H9 (cell line): ENCODE measurements at regions not wholly inside any gene's neighbourhood (a gene's known extent, or its start where the extent isn't known, plus 50 kb on each side); places are given as distances from the start of the nearest gene placed in this dataset.

ENCODE experiments used
- DNase-seq: peaks from one replicate; pipeline ENCODE4 v3.0.0-alpha.2; 2017
- H2AFZ ChIP-seq: one replicate; pipeline ENCODE4 v1.6.1; 2013; ENCODE audit warnings: mild to moderate bottlenecking, low read length, control low read depth, moderate library complexity
- H2AK5ac ChIP-seq: 2 replicates; pipeline ENCODE4 v1.6.1; 2013; ENCODE audit warnings: low read length, control low read depth, mixed read lengths; ENCODE audit not compliant: insufficient read length
- H2BK120ac ChIP-seq: one replicate; pipeline ENCODE4 v1.6.1; 2013; ENCODE audit warnings: low read depth, mild to moderate bottlenecking, low read length, control low read depth, inconsistent platforms; ENCODE audit not compliant: poor library complexity, severe bottlenecking
- H2BK12ac ChIP-seq: 2 replicates; pipeline ENCODE4 v1.6.1; 2013; ENCODE audit warnings: low read length, control low read depth, mixed read lengths, low read depth; ENCODE audit not compliant: insufficient read length
- H2BK15ac ChIP-seq: 2 replicates; pipeline ENCODE4 v1.6.1; 2013; ENCODE audit warnings: low read depth, low read length, control low read depth
- H2BK20ac ChIP-seq: one replicate; pipeline ENCODE4 v1.6.1; 2013; ENCODE audit warnings: low read depth, mild to moderate bottlenecking, low read length, control low read depth, inconsistent platforms; ENCODE audit not compliant: poor library complexity, severe bottlenecking
- H2BK5ac ChIP-seq: 2 replicates; pipeline ENCODE4 v1.6.1; 2013; ENCODE audit warnings: low read length, control low read depth, mixed read lengths; ENCODE audit not compliant: insufficient read length
- H3K14ac ChIP-seq: 2 replicates; pipeline ENCODE4 v1.6.1; 2013; ENCODE audit warnings: low read length, control low read depth; ENCODE audit not compliant: insufficient read depth
- H3K18ac ChIP-seq: 2 replicates; pipeline ENCODE4 v1.6.1; 2013; ENCODE audit warnings: low read depth, mild to moderate bottlenecking, mixed read lengths, low read length, control low read depth; ENCODE audit not compliant: insufficient read length
- H3K23ac ChIP-seq: 2 replicates; pipeline ENCODE4 v1.6.1; 2013; ENCODE audit warnings: low read length, control low read depth, mixed read lengths, low read depth; ENCODE audit not compliant: insufficient read length
- H3K23me2 ChIP-seq: 2 replicates; pipeline ENCODE4 v1.6.1; 2013; ENCODE audit warnings: low read depth, mild to moderate bottlenecking, mixed read lengths, low read length, control low read depth; ENCODE audit not compliant: insufficient read length, poor library complexity, severe bottlenecking
- H3K27ac ChIP-seq: 2 replicates; pipeline ENCODE4 v1.5.1; 2013; ENCODE audit warnings: low read length, control low read depth, mixed read lengths, low read depth; ENCODE audit not compliant: insufficient read length
- H3K27me3 ChIP-seq: 2 replicates; pipeline ENCODE4 v1.6.1; 2013; ENCODE audit warnings: low read length, control low read depth, inconsistent platforms; ENCODE audit not compliant: insufficient read depth
- H3K4ac ChIP-seq: 2 replicates; pipeline ENCODE4 v1.6.1; 2013; ENCODE audit warnings: low read depth, mild to moderate bottlenecking, control low read depth, inconsistent platforms, low read length, moderate library complexity
- H3K4me1 ChIP-seq: 2 replicates; pipeline ENCODE4 v1.6.1; 2013; ENCODE audit warnings: low read length, control low read depth, inconsistent platforms; ENCODE audit not compliant: insufficient read depth
- H3K4me2 ChIP-seq: 2 replicates; pipeline ENCODE4 v1.6.1; 2013; ENCODE audit warnings: low read length, control low read depth, mixed read lengths; ENCODE audit not compliant: insufficient read length, insufficient read depth
- H3K56ac ChIP-seq: 2 replicates; pipeline ENCODE4 v1.6.1; 2013; ENCODE audit warnings: low read depth, mild to moderate bottlenecking, mixed read lengths, low read length, control low read depth; ENCODE audit not compliant: insufficient read length
- H3K79me1 ChIP-seq: 2 replicates; pipeline ENCODE4 v1.6.1; 2013; ENCODE audit warnings: low read depth, mild to moderate bottlenecking, moderate library complexity, low read length, control low read depth, inconsistent platforms; ENCODE audit not compliant: insufficient read depth, poor library complexity, severe bottlenecking
- H3K79me2 ChIP-seq: 2 replicates; pipeline ENCODE4 v1.6.1; 2013; ENCODE audit warnings: low read length, control low read depth, inconsistent platforms; ENCODE audit not compliant: insufficient read depth
- H3K9ac ChIP-seq: 2 replicates; pipeline ENCODE4 v1.6.1; 2013; ENCODE audit warnings: low read length, control low read depth, mixed read lengths; ENCODE audit not compliant: insufficient read length; ENCODE audit errors: extremely low read depth
- H3K9me3 ChIP-seq: one replicate; pipeline ENCODE4 v1.6.1; 2013; ENCODE audit warnings: low read depth, low read length, inconsistent platforms; ENCODE audit not compliant: control insufficient read depth
- H3T11ph ChIP-seq: one replicate; pipeline ENCODE4 v1.6.1; 2013; ENCODE audit warnings: mild to moderate bottlenecking, low read length, control low read depth, inconsistent platforms
- H4K20me1 ChIP-seq: one replicate; pipeline ENCODE4 v1.6.1; 2013; ENCODE audit not compliant: control insufficient read depth, insufficient read length, insufficient read depth
- H4K5ac ChIP-seq: 2 replicates; pipeline ENCODE4 v1.6.1; 2013; ENCODE audit warnings: low read depth, mild to moderate bottlenecking, mixed read lengths, low read length, control low read depth; ENCODE audit not compliant: insufficient read length
- H4K8ac ChIP-seq: replicated peaks from 2 replicates; pipeline ENCODE4 v1.6.1; 2013; ENCODE audit warnings: low read length, control low read depth, mixed read lengths, low read depth; ENCODE audit not compliant: insufficient read length
- H4K91ac ChIP-seq: 2 replicates; pipeline ENCODE4 v1.6.1; 2013; ENCODE audit warnings: low read depth, mild to moderate bottlenecking, moderate library complexity, mixed read lengths, low read length, control low read depth; ENCODE audit not compliant: insufficient read length
- H3K27ac Mint-ChIP-seq, 3 experiments: 2 replicates in 2 of 3; 3 replicates in 1 of 3; pipeline ENCODE4 v1.8.0; 2020 to 2021; ENCODE audit warnings: mixed read lengths in 3 of 3, mild to moderate bottlenecking in 1 of 3, moderate library complexity in 1 of 3
- H3K27me3 Mint-ChIP-seq: 2 replicates; pipeline ENCODE4 v1.8.0; 2021; ENCODE audit warnings: low read depth, mild to moderate bottlenecking, moderate library complexity, mixed read lengths
- H3K36me3 Mint-ChIP-seq, 3 experiments: 2 replicates in 2 of 3; 3 replicates in 1 of 3; pipeline ENCODE4 v1.8.0; 2020 to 2021; ENCODE audit warnings: low read depth in 3 of 3, mixed read lengths in 3 of 3; ENCODE audit not compliant: insufficient read depth in 1 of 3
- H3K4me1 Mint-ChIP-seq, 2 experiments: 2 replicates each; pipeline ENCODE4 v1.8.0; 2020; ENCODE audit warnings: mixed read lengths in 2 of 2
- H3K4me3 Mint-ChIP-seq, 2 experiments: 2 replicates in 1 of 2; 3 replicates in 1 of 2; pipeline ENCODE4 v1.8.0; 2020 to 2021; ENCODE audit warnings: mild to moderate bottlenecking in 2 of 2, mixed read lengths in 2 of 2, moderate library complexity in 1 of 2
- H3K9me3 Mint-ChIP-seq, 2 experiments: 2 replicates in 1 of 2; 3 replicates in 1 of 2; pipeline ENCODE4 v1.8.0; 2020; ENCODE audit warnings: mild to moderate bottlenecking in 2 of 2, mixed read lengths in 2 of 2, moderate library complexity in 1 of 2
- CTCF ChIP-seq: fragments of 200-600 bp; sonication (generic); conservative IDR thresholded peaks from 3 replicates; pipeline ENCODE4 v1.8.0; 2021; ENCODE audit warnings: antibody characterized with exemption, mild to moderate bottlenecking
- WGBS: extraction: QIAGEN DNeasy Blood & Tissue Kit; methylation state at CpG from one replicate; pipeline ENCODE4 v1.1.7; 2013; ENCODE audit warnings: missing lambda C conversion rate, low lambda C conversion rate, mixed read lengths; ENCODE audit not compliant: insufficient read length; ENCODE audit errors: extremely low coverage; 5-methylcytosine and 5-hydroxymethylcytosine counted together

GRCh38 chr9:10855847-10856246, 243.0 kb upstream of the PTPRD start:
- Mint-ChIP-seq H3K27me3 (no peaks in the 10 kb centered on the region), H3K36me3 (peaks cover 0 to 5% (median 0%) of the 10 kb centered on the region in 3 experiments; a peak in 3 of 7 replicates), H3K9me3 (peaks cover 0 to 10% of the 10 kb centered on the region in 2 experiments; a peak in 2 of 5 replicates), H3K4me3 (no peak overlapping the region), H3K4me1 (peaks cover 0 to 3% of the 10 kb centered on the region in 2 experiments; a peak in 2 of 4 replicates), H3K27ac (no peak overlapping the region)
- H3K23me2 ChIP-seq = no peaks in the 10 kb centered on the region
- WGBS = no CpG with 5 or more reads among the region's 1 CpG
- H3K14ac ChIP-seq = no peak overlapping the region
- H3K4me2 ChIP-seq = no peak overlapping the region
- H2BK120ac ChIP-seq = no peak overlapping the region
- no peak overlapping the region for H3K9ac ChIP-seq
- H3K79me2 ChIP-seq = no peaks in the 10 kb centered on the region
- H2AK5ac ChIP-seq = no peak overlapping the region
- no peak overlapping the region for H3K18ac ChIP-seq
- no peak overlapping the region for H4K8ac ChIP-seq
- no peak overlapping the region for H3K56ac ChIP-seq
- H3K79me1 ChIP-seq = no peaks in the 10 kb centered on the region
- H4K5ac ChIP-seq = no peak overlapping the region
- no peak overlapping the region for H2BK15ac ChIP-seq
- no peaks in the 10 kb centered on the region for H3K9me3 ChIP-seq
- H3K4ac ChIP-seq = no peak overlapping the region
- H2AFZ ChIP-seq = no peak overlapping the region
- no peak overlapping the region for H2BK20ac ChIP-seq
- no peak overlapping the region for H2BK5ac ChIP-seq
- H3K27ac ChIP-seq = no peak overlapping the region
- no peak overlapping the region for H3T11ph ChIP-seq
- no peak overlapping the region for H4K91ac ChIP-seq
- H2BK12ac ChIP-seq = no peak overlapping the region
- H3K27me3 ChIP-seq = no peaks in the 10 kb centered on the region
- no peaks in the 10 kb centered on the region for H3K4me1 ChIP-seq
- peak; percentile 78 for TF ChIP-seq CTCF
- H4K20me1 ChIP-seq = no peaks in the 10 kb centered on the region
- no peak for DNase-seq
- H3K23ac ChIP-seq = no peak overlapping the region
